ENCODE measurements at regions not wholly inside any gene's neighbourhood (a gene's known extent, or its start where the extent isn't known, plus 50 kb on each side); places are given as distances from the start of the nearest gene placed in this dataset.

GRCh38 chr7:12967322-12967721 is 279.9 kb downstream of the ARL4A start:
- no peak for TF ChIP-seq RAD21 (IDR thresholded peaks at IDR 0.05; ENCODE audit: low read depth)
- no peak for TF ChIP-seq EP300 (IDR thresholded peaks at IDR 0.05; ENCODE audit: borderline replicate concordance)
- TF ChIP-seq REST (IDR thresholded peaks at IDR 0.05; ENCODE audit: low read depth), result no peak
- no peak for TF ChIP-seq FOXM1 (IDR thresholded peaks at IDR 0.05; ENCODE audit: borderline replicate concordance, low read depth)
- no peak for TF ChIP-seq TEAD4 (IDR thresholded peaks at IDR 0.05)
- no peak for TF ChIP-seq TAF1 (IDR thresholded peaks at IDR 0.05; ENCODE audit: low read depth)
- no peak for TF ChIP-seq CEBPB (IDR thresholded peaks at IDR 0.05)
